ENCODE measurements at regions not wholly inside any gene's neighbourhood (a gene's known extent, or its start where the extent isn't known, plus 50 kb on each side); places are given as distances from the start of the nearest gene placed in this dataset.

DNA sequence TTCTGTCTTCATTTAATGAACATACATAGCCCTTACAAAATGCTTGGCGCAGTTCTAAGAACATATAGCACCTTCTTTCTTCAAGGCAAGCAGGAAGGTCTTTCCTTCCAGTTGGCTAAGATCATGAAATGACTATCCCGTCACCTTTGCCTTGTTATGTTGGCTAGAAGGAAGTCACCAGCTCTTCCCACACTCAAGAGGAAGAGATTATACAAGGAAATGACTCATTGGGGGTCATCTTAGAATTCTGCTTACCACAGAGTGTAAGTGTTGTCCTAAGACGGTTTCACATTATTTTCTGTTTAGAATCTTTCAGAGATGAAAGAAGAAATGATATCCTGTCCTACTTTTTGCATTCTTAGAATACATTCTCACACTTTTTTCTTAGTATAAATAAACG lies 808.0 kb upstream of the LUZP2 start:
- Mint-ChIP-seq H3K27ac (no peak overlapping the region), H3K27me3 (no peaks in the 10 kb centered on the region), H3K4me3 (no peak overlapping the region), H3K4me1 (no peaks in the 10 kb centered on the region), H3K9me3 (peaks cover 4% of the 10 kb centered on the region), H3K36me3 (ENCODE audit: low read depth) (no peaks in the 10 kb centered on the region)
- no peak for DNase-seq
- ChIA-PET CTCF (no interaction called here), POLR2A (no interaction called here)

DNA sequence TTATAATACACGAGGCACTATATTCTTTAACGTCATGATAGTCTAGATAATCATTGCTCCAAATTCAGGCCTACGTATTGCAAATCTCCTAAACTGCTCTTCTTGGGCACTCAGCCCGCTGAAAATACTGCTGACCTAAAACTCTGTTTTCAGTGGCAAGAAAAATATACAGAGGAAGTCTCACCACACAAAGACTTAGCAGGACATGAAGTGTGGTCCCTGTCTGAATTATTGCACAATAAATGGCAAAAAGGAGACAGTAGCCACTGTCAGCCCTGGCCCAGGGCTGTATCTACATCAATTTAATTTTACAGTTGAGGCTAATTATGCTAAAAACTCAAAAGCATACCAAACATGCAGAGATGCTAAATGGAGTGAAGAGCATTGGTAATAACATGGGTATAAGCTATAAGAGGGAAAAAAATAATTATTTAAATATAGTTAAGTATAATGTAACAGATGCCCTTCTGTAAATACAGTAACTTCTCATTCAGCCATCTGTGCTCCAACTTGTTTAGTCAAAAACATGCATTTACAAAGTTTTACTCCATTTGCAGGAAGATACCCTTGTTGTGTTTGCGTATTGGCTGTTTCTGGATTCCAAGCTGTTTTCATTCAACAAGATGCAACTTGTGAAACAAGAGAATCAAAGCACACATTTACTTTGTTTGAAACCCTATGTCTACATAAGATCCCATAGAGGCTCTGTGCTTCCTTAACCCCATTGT lies 800.0 kb upstream of the LUZP2 start:
- CTCF ChIA-PET = no interaction called here

GRCh38 chr11:23704183-23704582 lies 792.7 kb upstream of the LUZP2 start:
- ChIA-PET POLR2A (no interaction called here), CTCF (no interaction called here)
- H3K36me3 Mint-ChIP-seq (ENCODE audit: low read depth) = no peaks in the 10 kb centered on the region
- H3K27ac Mint-ChIP-seq = no peak overlapping the region
- H3K4me3 Mint-ChIP-seq = no peak overlapping the region
- H3K9me3 Mint-ChIP-seq = no peaks in the 10 kb centered on the region
- H3K27me3 Mint-ChIP-seq = no peaks in the 10 kb centered on the region
- H3K4me1 Mint-ChIP-seq = no peaks in the 10 kb centered on the region
- no peak for DNase-seq

More for the DNA sequence above, 800.0 kb upstream of the LUZP2 start:
- Mint-ChIP-seq H3K27me3 (no peaks in the 10 kb centered on the region), H3K36me3 (ENCODE audit: low read depth) (no peaks in the 10 kb centered on the region), H3K9me3 (peaks cover 6% of the 10 kb centered on the region), H3K27ac (no peak overlapping the region), H3K4me3 (no peak overlapping the region), H3K4me1 (no peaks in the 10 kb centered on the region)
- POLR2A ChIA-PET = no interaction called here
- DNase-seq = no peak

GRCh38 chr11:23711981-23712380 lies 784.9 kb upstream of the LUZP2 start:
- Mint-ChIP-seq H3K27me3 (no peaks in the 10 kb centered on the region), H3K36me3 (ENCODE audit: low read depth) (no peaks in the 10 kb centered on the region), H3K4me1 (no peaks in the 10 kb centered on the region), H3K9me3 (peaks cover 7% of the 10 kb centered on the region), H3K4me3 (no peak overlapping the region), H3K27ac (no peak overlapping the region)
- no peak for DNase-seq
- ChIA-PET POLR2A (no interaction called here), CTCF (no interaction called here)

GRCh38 chr11:23719016-23719415 lies 777.8 kb upstream of the LUZP2 start:
- ChIA-PET POLR2A (no interaction called here), CTCF (no interaction called here)
- Mint-ChIP-seq H3K4me1 (no peaks in the 10 kb centered on the region), H3K36me3 (ENCODE audit: low read depth) (no peaks in the 10 kb centered on the region), H3K27ac (no peak overlapping the region), H3K27me3 (no peaks in the 10 kb centered on the region), H3K4me3 (no peak overlapping the region), H3K9me3 (peaks cover 8% of the 10 kb centered on the region)
- DNase-seq = no peak

GRCh38 chr11:23723861-23724260 lies 773.0 kb upstream of the LUZP2 start:
- H3K27me3 Mint-ChIP-seq = no peaks in the 10 kb centered on the region
- POLR2A ChIA-PET = no interaction called here
- CTCF ChIA-PET = no interaction called here
- peaks cover 3% of the 10 kb centered on the region for H3K9me3 Mint-ChIP-seq
- DNase-seq = no peak
- no peak overlapping the region for H3K27ac Mint-ChIP-seq
- no peaks in the 10 kb centered on the region for H3K36me3 Mint-ChIP-seq (ENCODE audit: low read depth)
- H3K4me3 Mint-ChIP-seq = no peak overlapping the region
- H3K4me1 Mint-ChIP-seq = no peaks in the 10 kb centered on the region

GRCh38 chr11:23725752-23726151 lies 771.1 kb upstream of the LUZP2 start:
- Mint-ChIP-seq H3K36me3 (ENCODE audit: low read depth) (no peaks in the 10 kb centered on the region), H3K27ac (no peak overlapping the region), H3K9me3 (peaks cover 3% of the 10 kb centered on the region), H3K27me3 (no peaks in the 10 kb centered on the region), H3K4me1 (no peaks in the 10 kb centered on the region), H3K4me3 (no peak overlapping the region)
- no peak for DNase-seq
- ChIA-PET POLR2A (no interaction called here), CTCF (no interaction called here)

- ChIA-PET POLR2A (no interaction called here), CTCF (no interaction called here)
- no peaks in the 10 kb centered on the region for H3K36me3 Mint-ChIP-seq (ENCODE audit: low read depth)
- no peak overlapping the region for H3K4me3 Mint-ChIP-seq
- no peak for DNase-seq
- no peak overlapping the region for H3K27ac Mint-ChIP-seq
- H3K9me3 Mint-ChIP-seq = peaks cover 3% of the 10 kb centered on the region
- no peaks in the 10 kb centered on the region for H3K27me3 Mint-ChIP-seq
- H3K4me1 Mint-ChIP-seq = no peaks in the 10 kb centered on the region
Measured at GRCh38 chr11:23727387-23727786, 769.5 kb upstream of the LUZP2 start.

- Mint-ChIP-seq H3K27me3 (no peaks in the 10 kb centered on the region), H3K36me3 (ENCODE audit: low read depth) (no peaks in the 10 kb centered on the region), H3K27ac (no peak overlapping the region), H3K4me3 (no peak overlapping the region), H3K4me1 (no peaks in the 10 kb centered on the region), H3K9me3 (peaks cover 3% of the 10 kb centered on the region)
- DNase-seq = no peak
- CTCF ChIA-PET = no interaction called here
- POLR2A ChIA-PET = no interaction called here
Measured at GRCh38 chr11:23727794-23728193, 769.1 kb upstream of the LUZP2 start.

DNA sequence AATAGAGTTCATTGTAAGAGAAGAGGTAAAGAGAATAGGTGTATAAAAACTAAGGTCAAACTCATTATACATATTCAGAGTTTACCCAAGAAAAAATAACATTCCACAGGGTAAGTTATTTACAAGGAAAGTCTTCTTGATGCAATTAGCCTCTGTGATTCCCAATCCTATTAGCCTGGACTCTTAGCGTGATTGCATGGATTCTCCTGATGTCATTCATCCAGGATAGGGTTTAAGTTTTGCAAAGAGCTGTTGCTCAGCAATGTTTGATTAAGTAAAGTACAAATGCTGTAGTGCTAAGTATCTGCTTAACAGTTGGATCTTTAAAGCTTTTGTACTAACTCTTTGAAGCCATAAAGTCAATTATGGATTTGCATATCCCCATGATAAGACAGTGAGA lies 767.8 kb upstream of the LUZP2 start:
- Mint-ChIP-seq H3K4me3 (no peak overlapping the region), H3K9me3 (peaks cover 8% of the 10 kb centered on the region), H3K4me1 (no peaks in the 10 kb centered on the region), H3K36me3 (ENCODE audit: low read depth) (no peaks in the 10 kb centered on the region), H3K27ac (no peak overlapping the region), H3K27me3 (no peaks in the 10 kb centered on the region)
- DNase-seq = no peak
- CTCF ChIA-PET = no interaction called here
- POLR2A ChIA-PET = no interaction called here

GRCh38 chr11:23730307-23730998 lies 766.4 kb upstream of the LUZP2 start:
- Mint-ChIP-seq H3K27ac (no peak overlapping the region), H3K27me3 (no peaks in the 10 kb centered on the region), H3K36me3 (ENCODE audit: low read depth) (no peaks in the 10 kb centered on the region), H3K9me3 (peaks cover 12% of the 10 kb centered on the region), H3K4me3 (no peak overlapping the region), H3K4me1 (no peaks in the 10 kb centered on the region)
- POLR2A ChIA-PET = no interaction called here
- CTCF ChIA-PET = no interaction called here
- DNase-seq = no peak

GRCh38 chr11:23732026-23732425 lies 764.8 kb upstream of the LUZP2 start:
- Mint-ChIP-seq H3K27me3 (no peaks in the 10 kb centered on the region), H3K36me3 (ENCODE audit: low read depth) (no peaks in the 10 kb centered on the region), H3K9me3 (peaks cover 11% of the 10 kb centered on the region), H3K4me1 (no peaks in the 10 kb centered on the region), H3K4me3 (no peak overlapping the region), H3K27ac (no peak overlapping the region)
- ChIA-PET CTCF (no interaction called here), POLR2A (no interaction called here)
- no peak for DNase-seq

GRCh38 chr11:23746896-23747295 lies 750.0 kb upstream of the LUZP2 start:
- Mint-ChIP-seq H3K9me3 (no peaks in the 10 kb centered on the region), H3K27ac (no peak overlapping the region), H3K4me1 (no peaks in the 10 kb centered on the region), H3K27me3 (no peaks in the 10 kb centered on the region), H3K36me3 (ENCODE audit: low read depth) (no peaks in the 10 kb centered on the region), H3K4me3 (no peak overlapping the region)
- CTCF ChIA-PET = no interaction called here
- POLR2A ChIA-PET = no interaction called here
- no peak for DNase-seq

GRCh38 chr11:23749762-23750430 lies 747.0 kb upstream of the LUZP2 start:
- Mint-ChIP-seq H3K27me3 (no peaks in the 10 kb centered on the region), H3K4me3 (no peak overlapping the region), H3K9me3 (no peaks in the 10 kb centered on the region), H3K4me1 (no peaks in the 10 kb centered on the region), H3K36me3 (ENCODE audit: low read depth) (no peaks in the 10 kb centered on the region), H3K27ac (no peak overlapping the region)
- CTCF ChIA-PET = no interaction called here
- DNase-seq = no peak
- POLR2A ChIA-PET = no interaction called here
